CD4-positive, alpha-beta T cell treated with Interleukin-21 for 1 hour (primary cell): ENCODE measurements at regions not wholly inside any gene's neighbourhood (a gene's known extent, or its start where the extent isn't known, plus 50 kb on each side); places are given as distances from the start of the nearest gene placed in this dataset.
"Not testable (repeated sequence)": the region's sequence is repeated elsewhere in the genome, so short reads cannot be mapped to it uniquely, and the experiment has no call there.

Experiments
- DNase-seq: peaks from one replicate; pipeline ENCODE4 v3.0.0-alpha.2; 2020

- DNase-seq, result no peak
Measured at GRCh38 chr14:106199097-106199496, 672.7 kb downstream of the TMEM121 start.

GRCh38 chr14:106200541-106201315, 674.3 kb downstream of the TMEM121 start:
- no peak for DNase-seq

GRCh38 chr14:106201376-106201775, 675.0 kb downstream of the TMEM121 start:
- no peak for DNase-seq

GRCh38 chr14:106203438-106203837, 677.1 kb downstream of the TMEM121 start:
- no peak for DNase-seq

- no peak for DNase-seq
Measured at GRCh38 chr14:106204063-106204462, 677.7 kb downstream of the TMEM121 start.

- no peak for DNase-seq
Measured at GRCh38 chr14:106207316-106207715, 680.9 kb downstream of the TMEM121 start.

- no peak for DNase-seq
Measured at GRCh38 chr14:106208794-106209193, 682.4 kb downstream of the TMEM121 start.

GRCh38 chr14:106209755-106210154, 683.4 kb downstream of the TMEM121 start:
- peak; percentile 48 for DNase-seq

- peak; percentile 22 for DNase-seq
Measured at GRCh38 chr14:106210650-106211049, 684.3 kb downstream of the TMEM121 start.

GRCh38 chr14:106211334-106211900, 685.0 kb downstream of the TMEM121 start:
- no peak for DNase-seq

- DNase-seq, result no peak
Measured at GRCh38 chr14:106215229-106215628, 688.8 kb downstream of the TMEM121 start.

GRCh38 chr14:106216679-106217078, 690.3 kb downstream of the TMEM121 start:
- DNase-seq, result no peak

- no peak for DNase-seq
Measured at GRCh38 chr14:106218174-106218573, 691.8 kb downstream of the TMEM121 start.

- no peak for DNase-seq
Measured at GRCh38 chr14:106222311-106222710, 695.9 kb downstream of the TMEM121 start.

- DNase-seq, result no peak
Measured at GRCh38 chr14:106222731-106223130, 696.3 kb downstream of the TMEM121 start.

GRCh38 chr14:106227793-106228192, 701.4 kb downstream of the TMEM121 start:
- DNase-seq, result no peak

- peak; percentile 48 for DNase-seq
Measured at GRCh38 chr14:106228541-106229158, 702.3 kb downstream of the TMEM121 start.

GRCh38 chr14:106230071-106230470, 703.7 kb downstream of the TMEM121 start:
- no peak for DNase-seq

GRCh38 chr14:106233191-106233590, 706.8 kb downstream of the TMEM121 start:
- not testable (repeated sequence) for DNase-seq

- peak; percentile 45 for DNase-seq
Measured at GRCh38 chr14:106234525-106235254, 708.3 kb downstream of the TMEM121 start.

- no peak for DNase-seq
Measured at GRCh38 chr14:106235356-106236159, 709.2 kb downstream of the TMEM121 start.
